Mesenchymal stem cell (in vitro differentiated cells and primary cell): ENCODE measurements at regions not wholly inside any gene's neighbourhood (a gene's known extent, or its start where the extent isn't known, plus 50 kb on each side); places are given as distances from the start of the nearest gene placed in this dataset.

Experiments
- DNase-seq: peaks from one replicate; pipeline ENCODE4 v3.0.0-alpha.2; 2013
- H2AFZ ChIP-seq: one replicate; pipeline ENCODE4 v1.6.1; 2013; ENCODE audit warnings: low read depth, mild to moderate bottlenecking, control low read depth, inconsistent platforms, low read length, moderate library complexity
- H2AK5ac ChIP-seq: 2 replicates; pipeline ENCODE4 v1.6.1; 2013; ENCODE audit warnings: low read length, moderate library complexity, mild to moderate bottlenecking, inconsistent platforms; ENCODE audit not compliant: severe bottlenecking
- H2BK120ac ChIP-seq: one replicate; pipeline ENCODE4 v1.6.1; 2013; ENCODE audit warnings: low read depth, mild to moderate bottlenecking, inconsistent platforms, low read length, moderate library complexity
- H2BK12ac ChIP-seq, 2 experiments: one replicate each; pipeline ENCODE4 v1.6.1; 2013; ENCODE audit warnings: inconsistent platforms in 2 of 2, low read length in 2 of 2, mild to moderate bottlenecking in 2 of 2, moderate library complexity in 2 of 2, control low read depth in 1 of 2
- H2BK15ac ChIP-seq: one replicate; pipeline ENCODE4 v1.6.1; 2013; ENCODE audit warnings: mild to moderate bottlenecking, low read depth, inconsistent platforms; ENCODE audit not compliant: poor library complexity, severe bottlenecking
- H2BK5ac ChIP-seq: 2 replicates; pipeline ENCODE4 v1.6.1; 2013; ENCODE audit warnings: low read depth, mild to moderate bottlenecking, low read length, control low read depth, inconsistent platforms; ENCODE audit not compliant: poor library complexity, severe bottlenecking
- H3K14ac ChIP-seq, 2 experiments: one replicate each; pipeline ENCODE4 v1.6.1; 2013; ENCODE audit warnings: inconsistent platforms in 2 of 2, low read length in 2 of 2, control low read depth in 1 of 2, mild to moderate bottlenecking in 1 of 2, moderate library complexity in 1 of 2
- H3K18ac ChIP-seq, 2 experiments: one replicate each; pipeline ENCODE4 v1.6.1; 2013; ENCODE audit warnings: inconsistent platforms in 2 of 2, low read length in 2 of 2, control low read depth in 1 of 2, low read depth in 1 of 2, mild to moderate bottlenecking in 1 of 2
- H3K23ac ChIP-seq, 2 experiments: one replicate each; pipeline ENCODE4 v1.6.1; 2013; ENCODE audit warnings: inconsistent platforms in 2 of 2, low read length in 2 of 2, mild to moderate bottlenecking in 2 of 2, moderate library complexity in 2 of 2, control low read depth in 1 of 2
- H3K27ac ChIP-seq: 2 replicates; pipeline ENCODE4 v1.5.1; 2013; ENCODE audit warnings: mild to moderate bottlenecking, moderate library complexity, low read length, control low read depth, inconsistent platforms; ENCODE audit not compliant: poor library complexity, severe bottlenecking
- H3K27me3 ChIP-seq, 2 experiments: 2 replicates each; pipeline versions ENCODE4 v1.6.1 to v1.7.0; 2013; ENCODE audit warnings: low read length in 2 of 2, mild to moderate bottlenecking in 2 of 2, moderate library complexity in 2 of 2, control low read depth in 1 of 2, inconsistent platforms in 1 of 2; ENCODE audit not compliant: control insufficient read depth in 1 of 2, insufficient read depth in 1 of 2
- H3K36me3 ChIP-seq, 2 experiments: 2 replicates each; pipeline versions ENCODE4 v1.6.1 to v1.7.0; 2013; ENCODE audit warnings: low read length in 2 of 2, control low read depth in 1 of 2, inconsistent platforms in 1 of 2, low read depth in 1 of 2, mild to moderate bottlenecking in 1 of 2; ENCODE audit not compliant: insufficient read depth in 2 of 2, control insufficient read depth in 1 of 2
- H3K4ac ChIP-seq, 2 experiments: one replicate each; pipeline ENCODE4 v1.6.1; 2013; ENCODE audit warnings: inconsistent platforms in 2 of 2, low read length in 2 of 2, mild to moderate bottlenecking in 2 of 2, moderate library complexity in 2 of 2, control low read depth in 1 of 2, low read depth in 1 of 2
- H3K4me1 ChIP-seq: 2 replicates; pipeline ENCODE4 v1.6.1; 2013; ENCODE audit warnings: low read depth, low read length, control low read depth; ENCODE audit not compliant: control insufficient read depth, insufficient read depth
- H3K4me2 ChIP-seq: 2 replicates; pipeline ENCODE4 v1.6.1; 2013; ENCODE audit warnings: low read length, mild to moderate bottlenecking, inconsistent platforms; ENCODE audit not compliant: poor library complexity, severe bottlenecking
- H3K4me3 ChIP-seq, 2 experiments: 2 replicates each; pipeline versions ENCODE4 v1.5.1 to v1.7.0; 2013; ENCODE audit warnings: low read length in 2 of 2, mild to moderate bottlenecking in 2 of 2, control low read depth in 1 of 2, low read depth in 1 of 2; ENCODE audit not compliant: insufficient read depth in 1 of 2
- H3K79me1 ChIP-seq: replicated peaks from 2 replicates; pipeline ENCODE4 v1.6.1; 2013; ENCODE audit warnings: mild to moderate bottlenecking, control low read depth, low read length, inconsistent platforms; ENCODE audit not compliant: poor library complexity, severe bottlenecking
- H3K9ac ChIP-seq: 2 replicates; pipeline ENCODE4 v1.7.0; 2013; ENCODE audit warnings: mild to moderate bottlenecking, low read length, moderate library complexity
- H3K9me3 ChIP-seq: 2 replicates; pipeline ENCODE4 v1.7.0; 2013; ENCODE audit warnings: mild to moderate bottlenecking, low read length; ENCODE audit not compliant: control insufficient read depth
- H4K8ac ChIP-seq: one replicate; pipeline ENCODE4 v1.6.1; 2013; ENCODE audit warnings: inconsistent platforms, mild to moderate bottlenecking, low read length, moderate library complexity
- H4K91ac ChIP-seq: one replicate; pipeline ENCODE4 v1.6.1; 2013; ENCODE audit warnings: mild to moderate bottlenecking, low read length, inconsistent platforms
- WGBS: methylation state at CpG from one replicate; pipeline ENCODE4 v1.1.7; 2013; ENCODE audit warnings: mixed read lengths; 5-methylcytosine and 5-hydroxymethylcytosine counted together

DNA sequence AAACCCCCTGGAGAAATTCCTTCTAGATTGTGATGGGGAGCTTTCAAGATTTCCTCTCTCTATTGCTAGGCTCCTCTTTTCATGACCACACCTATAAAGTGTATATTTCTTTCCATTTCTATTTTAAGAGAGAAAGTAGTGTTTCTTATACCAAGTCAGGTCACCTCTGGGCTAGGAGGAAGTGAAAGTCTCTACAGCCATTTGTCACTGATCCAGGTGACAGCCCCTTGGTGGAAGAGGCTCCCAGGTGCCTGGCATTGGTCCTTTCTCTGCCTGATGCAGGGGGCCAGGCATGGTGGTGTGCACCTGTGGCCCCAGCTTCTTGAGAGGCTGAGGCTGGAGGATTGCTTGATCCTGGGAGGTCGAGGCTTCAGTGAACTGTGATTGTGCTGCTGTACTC is 64.7 kb downstream of the DHCR7 start:
- DNase-seq: no peak
- Histone ChIP-seq H3K4me1 (no peaks in the 10 kb centered on the region), H3K27ac (no peak overlapping the region), H4K91ac (no peak overlapping the region), H2BK120ac (no peak overlapping the region), H3K9ac (no peak overlapping the region), H3K23ac (no peak overlapping the region), H3K18ac (no peak overlapping the region), H3K14ac (no peak overlapping the region), H3K9me3 (peaks cover 11% of the 10 kb centered on the region), H3K4me3 (no peak overlapping the region), H3K36me3 (no peaks in the 10 kb centered on the region), H3K79me1 (no peaks in the 10 kb centered on the region), H2AFZ (no peak overlapping the region), H3K4ac (no peak overlapping the region), H2BK5ac (no peak overlapping the region), H2AK5ac (no peak overlapping the region), H3K27me3 (peaks cover 19 to 69% of the 10 kb centered on the region in 2 experiments), H2BK12ac (no peak overlapping the region), H4K8ac (no peak overlapping the region), H3K4me2 (no peak overlapping the region), H2BK15ac (no peak overlapping the region)
- 77% methylated on average over 1 of the region's 1 CpG for whole genome bisulfite sequencing

DNA sequence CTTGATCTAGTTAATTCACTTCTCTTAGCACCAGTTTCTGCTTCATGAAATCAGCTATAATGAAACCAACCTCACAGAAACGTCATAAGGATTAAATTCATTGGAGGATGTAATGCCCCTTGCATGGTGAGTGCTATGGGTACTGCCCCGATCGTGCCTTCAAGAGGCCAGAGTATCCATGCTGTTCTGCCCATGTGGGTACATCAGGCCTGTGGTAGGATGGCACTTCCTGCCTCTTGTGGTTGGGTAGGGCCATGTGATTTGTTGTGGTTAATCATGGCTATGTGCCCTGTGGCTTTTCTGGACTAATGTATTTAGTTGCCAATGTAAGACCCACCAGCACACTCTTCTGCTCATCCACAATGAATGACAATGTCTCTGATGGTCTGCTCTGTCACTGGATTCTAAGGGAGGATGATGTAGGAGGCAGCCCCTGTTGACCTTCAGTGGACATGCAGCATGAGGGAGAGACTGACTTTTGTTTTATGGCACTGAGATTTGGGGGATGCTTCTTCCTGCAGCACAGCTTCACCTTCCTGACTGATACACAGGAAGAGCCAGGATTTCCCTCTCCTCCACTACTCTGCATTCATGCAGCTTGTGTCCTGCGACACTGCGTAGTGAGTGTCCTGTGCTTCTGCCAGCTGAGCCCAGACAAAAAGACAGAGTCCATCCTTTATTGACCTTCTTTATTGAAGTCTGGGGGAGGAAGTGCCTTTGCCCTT is 66.2 kb downstream of the DHCR7 start:
- H3K4me3 ChIP-seq: no peak overlapping the region
- H3K9me3 ChIP-seq: no peaks in the 10 kb centered on the region
- no peak overlapping the region for H2BK5ac ChIP-seq
- no peaks in the 10 kb centered on the region for H3K4me1 ChIP-seq
- H3K14ac ChIP-seq: no peak overlapping the region
- H4K8ac ChIP-seq: no peak overlapping the region
- no peak overlapping the region for H2BK120ac ChIP-seq
- H3K9ac ChIP-seq: no peak overlapping the region
- DNase-seq: no peak
- no peak overlapping the region for H3K4me2 ChIP-seq
- no peak overlapping the region for H3K23ac ChIP-seq
- H2BK15ac ChIP-seq: no peak overlapping the region
- no peak overlapping the region for H3K18ac ChIP-seq
- WGBS: 84% methylated on average over 5 of the region's 5 CpGs
- H3K36me3 ChIP-seq: no peaks in the 10 kb centered on the region
- H4K91ac ChIP-seq: no peak overlapping the region
- no peak overlapping the region for H2BK12ac ChIP-seq
- no peak overlapping the region for H2AK5ac ChIP-seq
- no peak overlapping the region for H2AFZ ChIP-seq
- H3K4ac ChIP-seq: no peak overlapping the region
- H3K79me1 ChIP-seq: no peaks in the 10 kb centered on the region
- no peak overlapping the region for H3K27ac ChIP-seq
- peaks cover 9 to 67% of the 10 kb centered on the region in 2 experiments for H3K27me3 ChIP-seq

DNA sequence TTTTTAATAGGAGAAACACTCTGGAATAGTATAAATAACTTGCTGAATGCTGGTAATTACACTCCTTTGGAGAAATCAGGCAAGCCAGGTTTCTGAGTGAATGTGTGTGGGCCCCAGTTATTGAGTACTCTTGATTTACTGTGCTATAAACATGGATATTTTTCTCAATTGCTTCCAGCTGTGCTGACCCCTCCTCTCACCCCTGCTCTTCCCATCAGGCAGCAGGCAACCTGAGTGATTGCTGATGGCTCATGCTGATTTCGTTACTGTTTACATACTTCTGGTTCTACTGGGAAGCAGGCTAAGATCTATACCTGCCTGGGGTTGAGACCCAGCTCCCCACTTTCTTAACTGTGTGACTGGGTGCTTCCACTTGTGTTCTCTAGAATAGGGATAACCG is 68.5 kb downstream of the DHCR7 start:
- Histone ChIP-seq H3K4me2 (no peak overlapping the region), H3K27me3 (peaks cover 27 to 74% of the 10 kb centered on the region in 2 experiments), H3K9ac (no peak overlapping the region), H2BK120ac (no peak overlapping the region), H3K23ac (no peak overlapping the region), H3K27ac (no peak overlapping the region), H3K14ac (no peak overlapping the region), H3K4me3 (no peak overlapping the region), H4K91ac (no peak overlapping the region), H2AFZ (no peak overlapping the region), H2BK12ac (no peak overlapping the region), H3K18ac (no peak overlapping the region), H2BK5ac (no peak overlapping the region), H3K9me3 (no peaks in the 10 kb centered on the region), H2BK15ac (no peak overlapping the region), H3K4ac (no peak overlapping the region), H4K8ac (no peak overlapping the region), H3K4me1 (no peaks in the 10 kb centered on the region), H2AK5ac (no peak overlapping the region), H3K79me1 (no peaks in the 10 kb centered on the region), H3K36me3 (no peaks in the 10 kb centered on the region)
- WGBS: 25% methylated on average over 1 of the region's 2 CpGs
- no peak for DNase-seq

DNA sequence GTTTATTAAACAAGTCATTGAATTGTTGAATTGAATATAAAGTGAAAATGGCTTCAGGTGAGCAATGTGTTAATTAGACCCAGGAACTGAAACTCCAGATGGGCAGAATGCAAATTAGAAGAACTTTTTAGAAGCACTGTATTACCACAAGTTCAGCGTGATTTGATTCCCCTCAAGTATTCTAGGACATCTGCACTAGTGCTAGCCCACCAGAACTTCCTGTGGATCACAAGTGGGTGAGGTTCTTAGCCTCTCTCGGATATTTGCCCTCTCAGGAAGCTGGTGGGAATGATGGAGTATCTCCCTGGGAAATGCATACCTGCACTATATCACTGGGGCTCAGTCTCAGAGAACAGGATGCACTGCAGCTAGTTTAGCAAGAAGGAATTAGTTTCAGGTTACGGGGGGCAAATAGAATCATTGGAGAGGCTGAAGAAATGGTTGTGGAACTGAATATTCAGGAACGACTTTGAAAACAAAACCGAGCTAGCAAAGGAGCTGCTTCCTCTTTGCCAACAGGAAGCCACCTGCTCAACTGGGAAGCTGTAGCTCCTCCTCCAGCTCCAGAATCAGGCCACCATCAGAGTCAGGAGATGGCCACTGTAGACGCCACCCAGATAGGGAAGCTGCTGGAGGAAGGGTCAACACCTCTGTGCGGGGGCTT is 74.3 kb downstream of the DHCR7 start:
- Histone ChIP-seq H2BK5ac (no peak overlapping the region), H2AK5ac (no peak overlapping the region), H3K27me3 (peaks cover 33 to 82% of the 10 kb centered on the region in 2 experiments), H3K27ac (no peak overlapping the region), H2BK12ac (no peak overlapping the region), H4K91ac (no peak overlapping the region), H3K18ac (no peak overlapping the region), H2BK120ac (no peak overlapping the region), H3K4me1 (peaks cover 3% of the 10 kb centered on the region), H3K79me1 (no peaks in the 10 kb centered on the region), H3K23ac (no peak overlapping the region), H3K14ac (no peak overlapping the region), H2BK15ac (no peak overlapping the region), H3K4me3 (no peak overlapping the region), H3K4me2 (no peak overlapping the region), H3K9me3 (no peaks in the 10 kb centered on the region), H3K36me3 (no peaks in the 10 kb centered on the region), H3K4ac (no peak overlapping the region), H3K9ac (no peak overlapping the region), H4K8ac (no peak overlapping the region), H2AFZ (no peak overlapping the region)
- WGBS: 68% methylated on average over 6 of the region's 7 CpGs
- DNase-seq: no peak
